ENCODE measurements at regions not wholly inside any gene's neighbourhood (a gene's known extent, or its start where the extent isn't known, plus 50 kb on each side); places are given as distances from the start of the nearest gene placed in this dataset.

- TF ChIP-seq POLR2A (conservative IDR thresholded peaks at IDR 0.05) (no peak), HDAC1 (IDR thresholded peaks at IDR 0.05) (no peak), CEBPB (tag; IDR thresholded peaks at IDR 0.05) (no peak), CTCF (IDR thresholded peaks at IDR 0.05 in 2 of 3, conservative IDR thresholded peaks at IDR 0.05 in 1 of 3; ENCODE audit: insufficient read depth in 2 of 3, low read depth in 1 of 3, low read length in 3 of 3) (no peak), POLR2AphosphoS5 (IDR thresholded peaks at IDR 0.05; ENCODE audit: control insufficient read depth, insufficient read depth, low read depth, low read length) (no peak), CBX8 (IDR thresholded peaks at IDR 0.05; ENCODE audit: borderline replicate concordance, extremely low read depth, low read depth, low read length, poor library complexity, severe bottlenecking) (no peak), CHD7 (IDR thresholded peaks at IDR 0.05; ENCODE audit: low read depth, low read length) (no peak), SNRNP70 (optimal IDR thresholded peaks at IDR 0.05; ENCODE audit: low read depth, low read length) (no peak), ESRRA (IDR thresholded peaks at IDR 0.05; ENCODE audit: borderline replicate concordance, low read depth) (no peak), NRF1 (conservative IDR thresholded peaks at IDR 0.05 in 1 of 2, IDR thresholded peaks at IDR 0.05 in 1 of 2) (no peak), TBL1XR1 (IDR thresholded peaks at IDR 0.05; ENCODE audit: low read length in 2 of 2) (no peak), ZBTB40 (IDR thresholded peaks at IDR 0.05) (no peak), ZBTB40 (CRISPR knock-in tag; IDR thresholded peaks at IDR 0.05) (no peak)
These were observed 355.6 kb upstream of the SLC30A5 start for GRCh38 chr5:68738236-68738635.

All from K562 (cell line).